Adrenal gland (tissue), 9 donors: ENCODE measurements at regions not wholly inside any gene's neighbourhood (a gene's known extent, or its start where the extent isn't known, plus 50 kb on each side); places are given as distances from the start of the nearest gene placed in this dataset.

ENCODE experiments used
- DNase-seq, 7 donors: peaks; one replicate each; pipeline ENCODE4 v3.0.0-alpha.2; 2019 to 2020
- H3K27ac ChIP-seq, 5 donors: fragments of 200-600 bp; sonication (generic) in 4 of 5; 1 replicate in 3 of 5; 2 replicates in 2 of 5; pipeline versions ENCODE4 v1.5.1 to v1.8.0; 2016 to 2020; ENCODE audit warnings: mild to moderate bottlenecking in 1 of 5
- H3K27me3 ChIP-seq: fragments of 200-600 bp; 2 replicates; pipeline ENCODE4 v1.8.0; 2021
- H3K36me3 ChIP-seq, 2 donors: fragments of 200-600 bp; replicated peaks in 1 of 2; 1 replicate in 1 of 2; 2 replicates in 1 of 2; pipeline versions ENCODE4 v1.5.1 to v1.8.0; 2018 to 2022
- H3K4me1 ChIP-seq, 2 donors: fragments of 200-600 bp; replicated peaks in 1 of 2; 1 replicate in 1 of 2; 2 replicates in 1 of 2; pipeline versions ENCODE4 v1.5.1 to v1.8.0; 2018 to 2021
- H3K4me3 ChIP-seq, 4 donors: fragments of 200-600 bp; sonication (generic) in 3 of 4; one replicate each; pipeline ENCODE4 v1.5.1; 2016 to 2018
- H3K9me3 ChIP-seq, 3 donors: fragments of 200-600 bp; sonication (generic) in 1 of 3; replicated peaks in 1 of 3; 1 replicate in 2 of 3; 2 replicates in 1 of 3; pipeline versions ENCODE4 v1.5.1 to v1.8.0; 2016 to 2021
- POLR2A ChIP-seq, 2 donors: fragments of 450-650 bp; IDR thresholded peaks; one replicate each; pipeline ENCODE4 v1.6.1; 2017; ENCODE audit warnings: antibody characterized with exemption in 2 of 2, mild to moderate bottlenecking in 2 of 2, moderate library complexity in 1 of 2
- WGBS, 4 donors: extraction: QIAGEN DNeasy Blood & Tissue Kit in 2 of 4; methylation state at CpG; one replicate each; pipeline versions ENCODE4 v1.1.5 to v1.1.7; 2013 to 2017; 5-methylcytosine and 5-hydroxymethylcytosine counted together
- intact Hi-C, 2 donors: fragments of 100-400 bp; cut with DNase I; formaldehyde crosslinking; loops; one replicate each; pipeline versions ENCODE4 v1.14.1 to v1.15.0; 2022 to 2023
- TF ChIP-seq, protein P1 (sequence below), 6 experiments: fragments of 450-650 bp in 4 of 6; fragments of 200-600 bp in 2 of 6; sonication (generic) in 1 of 6; IDR thresholded peaks; 1 replicate in 5 of 6; 2 replicates in 1 of 6; pipeline versions ENCODE4 v1.5.1 to v1.8.0; 2016 to 2021; ENCODE audit warnings: antibody characterized with exemption in 6 of 6, mild to moderate bottlenecking in 2 of 6, moderate library complexity in 1 of 6
- donor health status: healthy with polysubstance abuse.
- donor health status: Bipolar disorder and iron deficiency.
- donor health status: DM: yes; HTN: yes; CAD: no.
- donor health status: DM: no; HTN: no; CAD: no.
- donor health status: DM: no; HTN: no; CAD: no.

DNA sequence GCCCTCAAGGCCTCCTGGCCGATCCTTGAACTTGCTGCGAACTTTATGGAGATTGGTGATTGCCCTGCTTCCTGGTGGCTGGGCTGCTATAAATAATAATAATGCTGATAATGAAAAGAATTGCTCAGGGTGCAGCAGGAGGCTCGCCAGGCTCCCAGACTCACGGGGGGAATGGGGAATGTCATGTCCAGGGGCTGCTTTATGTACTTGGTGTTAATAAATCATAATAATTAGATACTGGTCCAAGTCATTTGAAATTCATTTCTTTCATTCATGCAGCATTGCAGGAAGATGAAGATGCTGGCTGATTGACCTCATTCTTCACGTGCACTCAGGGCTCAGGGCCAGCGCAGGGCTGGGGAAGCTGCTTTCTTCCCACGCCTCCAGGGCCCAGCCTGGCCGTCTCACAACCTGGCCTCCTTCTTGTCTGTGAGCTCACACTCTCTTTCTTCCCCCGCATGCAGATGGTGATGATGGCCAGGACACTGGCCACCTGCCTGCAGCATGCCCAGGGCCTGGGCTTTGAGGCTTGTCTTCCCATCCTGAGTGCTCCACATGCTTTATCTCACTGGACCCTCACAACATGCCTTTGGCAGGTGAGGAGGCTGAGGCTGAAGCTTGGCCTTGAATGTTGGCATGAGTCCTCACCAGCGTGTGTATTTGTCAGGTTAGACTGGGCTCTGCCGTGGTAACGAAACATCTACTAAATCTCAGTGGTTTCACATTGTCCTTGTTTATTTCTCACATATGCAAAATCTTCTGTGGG lies 138.4 kb upstream of the TNS3 start:
- no peak for TF ChIP-seq POLR2A (IDR thresholded peaks at IDR 0.05)
- TF ChIP-seq, protein P1, sequence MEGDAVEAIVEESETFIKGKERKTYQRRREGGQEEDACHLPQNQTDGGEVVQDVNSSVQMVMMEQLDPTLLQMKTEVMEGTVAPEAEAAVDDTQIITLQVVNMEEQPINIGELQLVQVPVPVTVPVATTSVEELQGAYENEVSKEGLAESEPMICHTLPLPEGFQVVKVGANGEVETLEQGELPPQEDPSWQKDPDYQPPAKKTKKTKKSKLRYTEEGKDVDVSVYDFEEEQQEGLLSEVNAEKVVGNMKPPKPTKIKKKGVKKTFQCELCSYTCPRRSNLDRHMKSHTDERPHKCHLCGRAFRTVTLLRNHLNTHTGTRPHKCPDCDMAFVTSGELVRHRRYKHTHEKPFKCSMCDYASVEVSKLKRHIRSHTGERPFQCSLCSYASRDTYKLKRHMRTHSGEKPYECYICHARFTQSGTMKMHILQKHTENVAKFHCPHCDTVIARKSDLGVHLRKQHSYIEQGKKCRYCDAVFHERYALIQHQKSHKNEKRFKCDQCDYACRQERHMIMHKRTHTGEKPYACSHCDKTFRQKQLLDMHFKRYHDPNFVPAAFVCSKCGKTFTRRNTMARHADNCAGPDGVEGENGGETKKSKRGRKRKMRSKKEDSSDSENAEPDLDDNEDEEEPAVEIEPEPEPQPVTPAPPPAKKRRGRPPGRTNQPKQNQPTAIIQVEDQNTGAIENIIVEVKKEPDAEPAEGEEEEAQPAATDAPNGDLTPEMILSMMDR (IDR thresholded peaks at IDR 0.05) = no peak
- H3K27ac ChIP-seq = peak overlapping the region in 2 of 5 donors; percentile 14 to 55
- H3K36me3 ChIP-seq = no peaks in the 10 kb centered on the region
- DNase-seq = peak in 5 of 7 donors; percentile 35 to 73 (median 48)
- no peak overlapping the region for H3K4me3 ChIP-seq
- intact Hi-C loops = no loop called here
- H3K27me3 ChIP-seq = no peaks in the 10 kb centered on the region
- WGBS, 4 donors = 32 to 38% (median 33%) methylated on average over 11 to 12 of the region's 12 CpGs
- H3K9me3 ChIP-seq = no peaks in the 10 kb centered on the region
- H3K4me1 ChIP-seq = peaks cover 0 to 17% of the 10 kb centered on the region in 2 donors

DNA sequence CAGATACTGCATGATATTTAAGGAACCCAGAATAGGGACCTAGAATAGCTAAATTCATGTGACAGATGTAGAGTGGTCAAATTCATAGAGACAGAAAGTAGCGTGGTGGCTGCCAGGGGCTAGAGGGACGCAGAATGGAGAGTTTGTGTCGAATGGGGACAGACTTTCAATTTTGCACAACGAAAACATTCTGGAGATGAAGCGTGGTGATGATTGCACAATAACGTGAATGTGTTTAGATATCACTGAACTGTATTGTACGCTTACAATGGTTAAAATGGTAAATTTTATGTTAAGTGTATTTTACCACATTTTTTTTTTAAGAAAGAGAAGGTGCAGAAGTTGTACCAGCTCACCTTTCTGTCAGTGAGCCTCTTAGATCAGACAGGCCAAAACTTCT lies 137.8 kb upstream of the TNS3 start:
- 68 to 86% (median 79%) methylated on average over 7 of the region's 7 CpGs for WGBS, 4 donors
- no peak overlapping the region for H3K4me3 ChIP-seq
- no peaks in the 10 kb centered on the region for H3K27me3 ChIP-seq
- H3K27ac ChIP-seq = peak overlapping the region in 1 of 5 donors; percentile 55
- peak in 1 of 7 donors; percentile 18 for DNase-seq
- intact Hi-C loops = no loop called here
- no peaks in the 10 kb centered on the region for H3K36me3 ChIP-seq
- H3K9me3 ChIP-seq = no peaks in the 10 kb centered on the region
- H3K4me1 ChIP-seq = peaks cover 2 to 24% of the 10 kb centered on the region in 2 donors
- TF ChIP-seq, protein P1 (IDR thresholded peaks at IDR 0.05) = no peak
- TF ChIP-seq POLR2A (IDR thresholded peaks at IDR 0.05) = no peak

- no peak overlapping the region for H3K4me3 ChIP-seq
- peaks cover 6 to 24% of the 10 kb centered on the region in 2 donors for H3K4me1 ChIP-seq
- no peaks in the 10 kb centered on the region for H3K27me3 ChIP-seq
- 96 to 98% (median 97%) methylated on average over 5 of the region's 5 CpGs for WGBS, 4 donors
- H3K9me3 ChIP-seq = no peaks in the 10 kb centered on the region
- H3K36me3 ChIP-seq = no peaks in the 10 kb centered on the region
- DNase-seq = peak in 1 of 7 donors; percentile 21
- intact Hi-C loops = no loop called here
- no peak overlapping the region for H3K27ac ChIP-seq
- TF ChIP-seq POLR2A (IDR thresholded peaks at IDR 0.05) = no peak
- TF ChIP-seq, protein P1 (IDR thresholded peaks at IDR 0.05) = no peak
These were observed 133.7 kb upstream of the TNS3 start for GRCh38 chr7:47715631-47716068.

DNA sequence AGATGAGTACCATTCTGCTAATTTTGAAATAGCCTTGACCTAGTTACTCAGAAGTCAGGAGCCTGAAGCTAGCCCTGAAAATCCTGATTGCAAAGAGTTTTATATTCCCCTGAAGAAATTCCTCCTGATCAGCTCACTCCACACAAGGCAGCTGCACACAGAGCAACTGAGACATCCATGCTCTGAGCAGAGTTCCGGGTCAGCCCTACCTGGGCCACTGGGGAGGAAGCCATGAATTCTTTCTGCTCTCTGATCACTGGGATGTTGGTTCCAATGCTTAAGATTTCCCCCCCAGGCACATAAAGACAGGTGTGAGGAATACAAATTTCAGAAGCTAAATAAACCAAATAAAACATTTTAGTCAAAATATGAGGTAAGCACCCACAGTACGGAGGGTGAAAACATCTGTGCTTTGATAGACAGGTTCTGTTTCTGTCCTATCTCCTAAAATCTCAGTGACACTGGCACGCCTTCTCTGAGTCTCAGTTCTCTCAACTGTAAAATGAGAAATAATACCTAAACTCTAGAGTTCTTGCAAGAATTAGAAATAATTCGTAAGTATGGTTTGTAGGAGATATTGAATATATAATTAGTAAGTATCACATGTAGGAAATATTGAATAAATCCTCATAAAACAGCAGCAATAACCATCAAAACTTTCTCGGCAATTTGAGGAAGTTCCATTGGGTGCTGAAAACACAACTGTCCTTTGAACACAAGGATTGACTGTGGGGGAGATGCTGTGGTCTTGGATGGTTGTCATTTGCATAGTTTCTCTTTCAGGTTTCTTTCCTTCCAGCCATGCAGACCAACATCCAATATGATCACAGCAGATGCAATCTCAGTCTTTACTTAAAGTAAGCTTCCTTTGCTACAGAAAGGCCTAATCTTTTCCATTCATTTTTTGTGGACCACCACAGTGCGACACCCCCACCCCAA lies 133.0 kb upstream of the TNS3 start:
- Histone ChIP-seq H3K27ac (peak overlapping the region in 1 of 5 donors; percentile 59), H3K4me3 (no peak overlapping the region), H3K27me3 (no peaks in the 10 kb centered on the region), H3K4me1 (peaks cover 6 to 17% of the 10 kb centered on the region in 2 donors), H3K36me3 (no peaks in the 10 kb centered on the region), H3K9me3 (no peaks in the 10 kb centered on the region)
- no peak for TF ChIP-seq POLR2A (IDR thresholded peaks at IDR 0.05)
- TF ChIP-seq, protein P1 (IDR thresholded peaks at IDR 0.05) = no peak
- DNase-seq = peak in 1 of 7 donors; percentile 35
- WGBS, 4 donors = 70 to 74% (median 70%) methylated on average over 6 of the region's 6 CpGs
- intact Hi-C loops = no loop called here
